NCI-H460 (cell line): ENCODE measurements at regions not wholly inside any gene's neighbourhood (a gene's known extent, or its start where the extent isn't known, plus 50 kb on each side); places are given as distances from the start of the nearest gene placed in this dataset.

Experiments used
- DNase-seq: peaks from one replicate; pipeline ENCODE4 v3.0.0-alpha.2; 2016; ENCODE audit warnings: low read depth; ENCODE audit errors: extremely low read depth

DNA sequence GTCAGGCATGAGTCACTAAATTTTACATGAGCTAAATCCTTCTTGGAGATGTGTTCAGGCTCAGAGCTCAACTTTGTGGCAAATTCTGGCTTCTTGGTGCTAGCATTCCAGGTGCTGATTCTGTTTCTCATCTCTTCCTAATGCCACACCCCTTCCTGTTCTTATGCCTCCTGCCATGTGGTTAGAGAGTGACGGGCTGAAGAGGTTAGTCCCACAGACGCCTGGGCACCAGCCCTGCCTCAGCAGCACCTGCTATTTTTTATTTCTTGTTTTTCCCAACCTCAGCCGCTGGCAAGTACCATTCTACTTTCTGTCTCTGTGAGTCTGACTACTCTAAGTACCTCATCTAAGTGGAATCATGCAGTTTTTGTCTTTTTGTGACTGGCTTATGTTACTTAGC, 329.5 kb downstream of the KCNRG start:
- no peak for DNase-seq

DNA sequence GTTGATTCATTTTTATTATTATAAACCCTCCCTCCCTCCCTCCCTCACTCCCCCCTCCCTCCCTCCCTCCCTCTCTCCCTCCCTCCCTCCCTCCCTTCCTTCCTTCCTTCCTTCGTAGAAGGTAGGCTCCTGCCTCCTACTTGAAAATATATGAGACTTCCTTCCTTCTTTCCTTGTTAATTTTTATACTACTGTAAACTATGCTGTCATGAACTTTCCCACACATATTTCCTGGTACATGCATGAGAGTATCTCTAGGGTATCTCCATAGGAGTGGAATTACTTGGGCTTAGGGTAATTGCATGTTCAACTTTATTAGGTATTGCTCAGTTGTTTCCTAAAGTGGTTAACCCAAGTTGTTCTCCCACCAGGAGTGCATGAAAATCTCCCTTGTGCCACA, 330.6 kb downstream of the KCNRG start:
- no peak for DNase-seq

DNA sequence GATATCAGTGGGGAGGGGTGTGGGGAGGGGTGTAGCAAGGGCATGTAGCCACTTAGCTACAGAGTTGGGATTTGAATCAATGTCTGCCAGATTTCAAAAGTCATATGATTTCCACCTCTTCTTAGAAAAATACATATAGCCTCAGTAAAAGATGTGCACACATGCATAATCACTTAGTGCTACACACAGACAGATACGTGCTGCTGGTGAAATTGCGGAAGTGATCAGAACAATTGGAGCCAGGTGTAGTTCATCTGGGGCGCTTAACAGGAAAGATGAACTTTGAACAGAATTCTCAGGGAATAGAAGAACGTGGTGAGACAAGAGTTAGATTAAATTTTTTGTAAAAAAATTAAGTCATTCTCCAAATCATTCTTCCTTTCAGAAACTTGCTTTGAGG, 333.1 kb downstream of the KCNRG start:
- DNase-seq, result no peak

DNA sequence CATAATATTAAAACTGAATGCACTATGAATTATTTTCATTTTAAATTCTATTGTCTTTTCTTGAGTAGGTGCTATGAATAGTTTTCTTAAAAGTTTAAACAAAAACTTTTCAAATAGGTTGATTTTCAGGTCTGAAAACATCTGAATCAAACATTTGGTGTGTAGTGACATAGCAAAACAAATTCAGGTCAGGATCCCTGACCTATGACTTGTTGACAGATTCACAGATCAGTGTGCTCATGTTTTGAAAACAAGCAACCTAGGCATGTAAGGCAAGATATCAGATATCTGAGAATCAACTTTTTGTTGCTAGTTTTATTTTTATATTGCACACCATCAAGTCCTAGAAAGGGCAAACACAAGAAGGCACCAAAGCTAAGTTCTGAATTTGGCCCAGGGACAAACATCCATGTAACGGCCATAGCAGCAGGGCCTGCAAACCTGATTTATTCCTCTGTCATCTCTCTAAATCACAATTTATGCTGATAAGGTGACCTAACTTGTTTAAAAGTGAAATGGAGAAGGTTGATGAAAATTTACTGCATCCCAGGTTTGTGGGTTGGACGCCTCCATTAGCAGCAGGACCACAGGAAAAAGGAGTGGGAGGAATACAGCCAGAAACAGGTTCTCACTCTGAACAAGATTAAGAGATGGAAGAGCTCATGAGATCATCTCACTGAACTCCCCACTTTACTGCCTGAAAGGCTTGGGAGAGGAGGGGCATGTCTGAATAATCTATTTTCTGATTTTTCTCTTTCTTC, 337.7 kb downstream of the KCNRG start:
- DNase-seq, result no peak

DNA sequence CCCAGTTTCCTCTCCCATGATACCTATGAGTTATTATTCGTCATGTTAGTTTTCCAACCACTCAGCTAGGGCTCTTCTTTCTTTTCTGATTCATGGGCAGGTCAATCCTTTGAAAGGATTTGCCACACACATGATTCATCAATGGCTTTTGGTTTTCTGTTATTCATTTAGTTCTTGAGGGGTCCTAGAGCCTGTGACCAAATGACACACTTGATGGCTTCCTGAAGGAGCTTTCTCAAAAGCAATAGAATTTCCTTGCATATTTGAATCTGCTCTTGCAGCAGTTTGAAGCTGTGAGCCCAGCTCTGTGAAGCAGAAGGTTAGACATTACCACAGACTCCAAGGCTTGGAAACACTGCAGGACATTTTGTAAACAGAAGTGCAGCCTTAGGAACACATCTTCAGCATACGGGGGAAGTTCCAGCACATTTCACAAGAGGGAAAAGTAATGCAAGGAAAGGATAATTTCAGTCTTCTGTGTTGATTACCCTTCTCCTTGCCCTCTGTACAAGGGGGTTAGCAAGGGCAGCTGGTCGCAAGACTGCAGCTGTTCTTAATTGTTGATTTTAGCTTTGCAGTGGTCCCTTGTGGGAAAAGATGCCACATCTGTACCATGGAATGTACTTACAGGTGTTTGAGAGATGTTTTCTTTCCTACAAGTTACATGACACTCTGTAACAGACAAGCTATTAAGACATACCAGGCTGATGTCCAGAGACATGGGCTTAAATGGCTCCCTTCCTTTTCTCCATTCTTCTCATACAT, 338.6 kb downstream of the KCNRG start:
- no peak for DNase-seq

DNA sequence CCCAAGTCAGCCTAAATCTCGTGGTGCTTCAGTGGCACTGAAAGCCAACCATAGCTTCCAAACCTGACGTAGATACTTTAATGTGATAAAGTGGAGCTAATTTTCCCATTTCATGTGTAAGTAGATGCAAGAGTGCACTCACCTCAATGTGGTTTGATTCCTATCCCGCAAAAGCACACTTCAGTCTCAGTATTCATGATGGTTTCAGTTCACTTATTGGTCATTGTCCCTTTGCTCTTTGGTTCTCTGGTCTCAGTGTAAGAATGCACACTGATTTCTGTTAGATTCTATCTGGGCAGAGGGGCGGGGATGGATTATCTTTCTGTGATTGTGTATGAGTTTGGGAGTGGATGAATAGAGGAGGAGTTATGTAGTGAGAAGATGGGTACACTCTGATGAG, 340.6 kb downstream of the KCNRG start:
- no peak for DNase-seq

DNA sequence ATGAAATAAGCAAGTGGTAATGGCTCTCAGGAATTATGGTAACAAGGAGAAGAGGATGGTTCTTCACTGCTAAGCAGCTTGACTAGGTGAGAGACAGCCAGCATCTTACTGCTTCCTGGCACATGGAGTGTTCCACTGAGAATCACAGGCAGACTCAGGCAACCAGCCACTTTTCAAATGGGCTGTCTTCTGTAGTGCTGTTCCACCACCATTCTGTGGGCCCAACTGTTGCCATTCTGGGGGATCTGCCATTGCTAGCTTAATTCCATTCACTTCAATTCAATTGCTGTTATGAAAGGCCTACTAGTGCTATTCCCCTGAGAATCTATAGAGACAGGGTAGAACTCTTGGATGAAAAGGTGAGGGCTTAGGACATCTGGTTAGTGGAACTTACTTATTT, 341.9 kb downstream of the KCNRG start:
- no peak for DNase-seq

DNA sequence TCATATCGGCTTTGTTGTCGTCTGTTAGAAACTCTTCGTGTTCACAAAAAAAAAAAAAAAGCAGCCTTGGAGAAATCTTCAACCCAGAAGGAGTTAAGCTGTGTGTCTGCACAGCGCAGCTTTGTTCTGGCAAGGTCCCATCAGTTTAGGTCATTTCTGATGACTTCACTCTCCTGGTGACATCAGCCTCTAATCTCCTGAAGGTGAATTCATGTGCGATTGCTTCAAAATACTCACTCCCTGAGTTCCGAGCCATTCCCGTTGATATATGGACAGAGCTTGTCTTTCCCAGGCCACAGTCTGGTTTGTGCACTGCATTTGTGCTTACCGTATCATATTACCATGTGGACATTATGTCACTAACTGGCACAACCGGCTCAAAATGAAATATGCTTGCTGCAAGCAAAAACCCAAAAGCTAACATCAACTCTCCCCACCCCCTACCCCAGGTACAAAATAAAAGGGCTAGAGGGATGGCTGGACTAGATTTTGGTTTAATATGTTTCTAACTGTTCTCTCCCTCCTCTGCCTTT, 342.4 kb downstream of the KCNRG start:
- no peak for DNase-seq

DNA sequence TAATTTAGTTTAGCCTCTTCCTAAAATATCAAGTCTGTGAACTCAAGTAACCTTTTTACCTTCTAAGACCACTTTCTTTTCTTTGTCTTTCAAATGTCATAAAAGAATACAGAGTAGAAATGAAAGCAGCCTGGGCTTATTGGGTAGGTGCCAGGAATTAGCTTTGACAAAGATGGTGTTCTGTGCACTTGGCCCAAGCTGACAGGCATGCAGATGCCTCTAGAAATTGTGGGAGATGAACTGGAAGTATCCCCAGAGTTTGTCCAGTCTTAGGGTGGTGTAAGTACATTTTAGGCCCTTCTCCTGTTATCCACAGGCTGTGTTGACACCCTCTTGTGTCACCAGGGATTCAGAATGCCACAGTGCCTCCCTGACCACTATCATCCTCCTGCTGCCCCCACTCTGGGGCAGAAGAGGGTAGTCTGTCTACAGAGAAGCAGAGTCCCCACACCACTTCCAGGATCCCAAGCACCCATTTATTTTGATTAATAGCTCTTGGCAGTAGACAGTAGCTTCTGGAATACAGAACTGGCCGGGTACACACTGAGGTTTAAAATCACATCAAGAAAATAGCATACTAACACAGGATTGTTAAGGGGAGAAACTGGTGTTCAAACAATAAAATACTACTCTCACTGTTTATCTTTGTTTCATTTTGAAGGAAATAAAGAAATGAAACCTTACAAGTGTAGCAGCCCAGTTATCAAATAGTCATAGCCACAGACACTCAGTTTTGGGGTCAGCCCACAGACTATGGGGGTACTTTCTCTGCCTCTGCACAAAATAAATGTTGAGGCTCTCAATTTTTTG, 343.2 kb downstream of the KCNRG start:
- no peak for DNase-seq

DNA sequence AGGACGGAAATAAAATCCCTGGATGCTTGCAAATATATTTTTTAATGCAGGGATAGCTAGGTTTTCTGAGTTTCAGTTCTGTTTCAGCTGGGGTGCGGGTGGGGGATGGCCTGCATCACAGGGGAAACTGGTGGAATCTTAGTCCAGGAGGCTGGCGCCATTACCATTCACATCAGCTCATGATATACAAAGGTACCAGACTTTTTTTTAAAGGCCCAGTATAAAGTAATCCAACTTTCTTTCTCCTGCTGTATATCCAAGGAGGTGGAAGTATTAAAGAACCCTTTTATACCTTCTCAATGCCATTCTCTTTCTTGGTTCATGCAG, 343.8 kb downstream of the KCNRG start:
- no peak for DNase-seq

DNA sequence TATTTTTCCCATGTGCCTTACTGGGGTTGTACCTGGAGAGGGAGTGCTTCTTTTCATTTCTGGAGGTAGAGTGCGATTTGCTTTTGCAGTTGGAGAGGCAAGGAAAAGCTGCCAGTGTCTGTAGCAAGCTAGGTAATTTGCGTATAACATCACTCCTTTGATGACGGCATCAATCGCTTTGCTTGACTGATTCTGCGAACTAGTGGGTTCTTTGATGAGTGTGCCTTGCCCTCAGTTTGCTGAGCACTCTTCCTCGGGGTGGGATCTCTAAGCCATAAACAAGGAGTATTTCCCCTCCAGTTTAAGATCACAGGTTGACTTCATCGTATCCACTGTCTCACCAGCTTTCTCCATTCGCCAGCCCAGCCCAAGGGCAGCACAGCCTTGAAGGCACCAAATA, 344.5 kb downstream of the KCNRG start:
- no peak for DNase-seq

DNA sequence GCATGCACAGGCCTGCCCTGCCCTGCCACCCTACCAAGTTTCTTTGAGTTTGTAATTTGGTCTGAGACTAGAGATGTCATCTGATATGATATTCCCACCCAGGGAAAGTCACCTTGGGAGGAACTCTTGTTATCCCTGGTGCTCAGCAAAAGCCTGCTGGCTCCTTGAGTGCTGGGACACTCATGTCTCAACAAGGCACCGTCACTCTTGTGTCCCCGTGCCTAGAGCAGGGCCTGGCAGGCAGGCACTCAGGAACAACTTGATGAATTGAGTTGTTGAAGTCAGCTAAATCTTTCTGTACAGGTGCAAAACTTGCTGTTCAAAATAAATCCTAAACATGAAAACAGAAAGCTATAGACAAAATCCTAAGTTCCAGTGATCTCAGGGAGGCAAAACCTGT, 345.4 kb downstream of the KCNRG start:
- no peak for DNase-seq

DNA sequence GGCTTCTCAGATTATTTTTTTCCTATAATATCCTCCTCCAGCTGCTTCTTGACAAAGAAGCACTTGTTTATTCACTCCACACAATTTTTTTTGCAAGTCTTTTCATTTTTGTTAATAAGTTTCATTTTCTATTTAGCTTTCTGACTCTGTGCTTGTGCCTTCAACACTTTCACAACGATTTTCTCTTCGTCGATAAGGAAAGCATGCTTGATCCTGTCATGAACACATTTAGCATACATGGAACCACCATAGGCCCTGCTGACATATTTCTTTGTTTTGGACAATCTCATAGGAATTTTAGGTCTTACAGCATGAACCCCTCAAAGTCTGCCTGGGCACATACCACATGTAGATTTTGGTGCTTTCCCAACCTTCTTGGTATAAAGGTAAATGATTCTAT, 346.0 kb downstream of the KCNRG start:
- DNase-seq, result no peak

DNA sequence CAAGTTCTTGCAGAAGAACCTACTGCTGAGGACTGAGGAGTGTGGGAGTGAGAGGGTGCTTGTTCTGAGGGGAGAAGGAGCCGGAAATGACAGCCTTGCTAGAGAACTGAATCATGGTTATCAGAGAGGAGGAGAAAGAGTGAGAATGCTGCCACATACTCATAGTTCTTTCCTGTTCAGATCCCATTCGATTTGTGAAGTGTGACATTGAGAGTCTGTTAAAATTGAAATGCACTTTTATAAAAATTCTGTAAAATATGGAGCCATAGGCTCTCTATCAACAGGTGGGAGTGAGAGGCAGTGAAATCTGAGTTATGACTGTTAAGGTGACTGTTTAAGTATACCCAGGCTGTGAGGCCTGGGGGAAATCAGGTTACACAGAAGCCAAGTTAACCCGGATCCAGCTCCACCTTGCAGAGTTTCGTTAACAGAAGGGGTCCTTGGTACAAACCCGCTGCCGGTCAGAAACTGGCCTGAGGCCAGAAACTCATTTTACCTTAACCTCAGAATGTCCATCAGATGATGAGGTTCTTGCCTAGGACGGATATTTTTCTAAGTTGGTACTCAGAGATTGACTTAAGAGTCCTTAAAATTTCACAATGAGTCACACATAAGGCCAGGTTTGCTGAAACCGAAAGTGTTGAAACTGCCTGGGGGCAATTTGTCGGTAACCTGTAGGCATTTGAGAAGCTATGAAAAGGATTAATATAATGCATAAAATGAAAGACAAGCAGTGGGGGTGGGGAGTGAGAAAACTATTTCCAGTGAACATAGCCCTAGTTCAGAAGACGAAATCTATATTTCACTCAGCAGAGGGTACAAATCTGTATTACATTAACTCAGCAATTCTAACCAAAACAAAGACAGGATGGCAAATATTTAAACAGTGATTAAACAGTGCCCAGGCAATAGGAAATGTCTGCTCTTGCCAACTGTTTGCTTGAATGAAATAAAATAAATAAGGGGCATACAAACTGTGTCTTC, 350.5 kb downstream of the KCNRG start:
- peak; percentile 23 for DNase-seq

DNA sequence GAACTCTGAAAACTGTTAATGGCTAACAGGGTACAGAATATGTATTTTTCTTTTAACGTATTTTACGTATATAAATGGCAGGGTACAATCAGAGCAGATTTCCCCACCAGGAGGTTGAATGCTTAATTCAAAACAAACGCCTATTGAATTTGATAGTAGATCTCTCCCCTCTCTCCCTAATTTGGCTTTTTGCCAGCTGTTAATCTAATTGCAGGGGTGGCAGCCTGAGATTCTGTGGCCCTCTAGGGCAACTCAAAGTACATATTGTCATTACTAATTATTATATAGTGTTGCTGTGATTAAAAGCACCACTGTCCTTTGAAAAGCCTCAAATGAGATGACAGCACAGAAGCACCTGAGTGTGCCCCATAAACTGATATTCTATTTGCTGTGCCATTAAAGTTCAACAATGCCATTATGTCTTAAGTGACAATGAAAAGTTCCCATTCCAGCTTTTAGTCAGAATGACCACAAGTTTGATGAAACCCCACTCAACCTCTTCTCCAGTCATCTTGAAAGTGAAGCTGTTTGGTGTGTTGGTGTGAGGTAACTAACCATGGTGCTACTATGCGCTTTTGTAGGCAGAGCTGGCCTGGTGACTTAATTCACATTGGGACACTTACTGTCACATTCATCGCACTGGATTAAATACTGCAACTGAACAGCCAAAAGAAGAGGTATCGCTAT, 351.4 kb downstream of the KCNRG start:
- no peak for DNase-seq

DNA sequence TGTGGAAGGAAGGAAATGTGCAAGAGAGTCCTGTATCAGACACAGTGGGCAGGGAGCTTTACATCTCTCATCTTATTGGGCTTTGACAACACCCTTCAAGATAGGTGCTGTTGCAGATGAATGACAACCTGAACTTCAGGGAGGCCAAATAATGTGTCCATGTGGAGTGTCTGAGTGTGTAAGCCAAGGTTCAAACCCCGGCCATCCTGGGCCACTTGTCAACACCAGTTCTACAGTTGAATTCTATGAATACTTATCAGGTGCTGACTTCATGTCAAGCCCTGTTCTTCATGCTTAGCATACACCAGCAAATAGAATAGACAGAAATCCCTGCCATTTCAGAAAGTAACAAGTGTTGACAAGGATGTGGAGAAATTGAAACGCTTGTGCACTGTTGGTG, 354.4 kb downstream of the KCNRG start:
- DNase-seq, result no peak

DNA sequence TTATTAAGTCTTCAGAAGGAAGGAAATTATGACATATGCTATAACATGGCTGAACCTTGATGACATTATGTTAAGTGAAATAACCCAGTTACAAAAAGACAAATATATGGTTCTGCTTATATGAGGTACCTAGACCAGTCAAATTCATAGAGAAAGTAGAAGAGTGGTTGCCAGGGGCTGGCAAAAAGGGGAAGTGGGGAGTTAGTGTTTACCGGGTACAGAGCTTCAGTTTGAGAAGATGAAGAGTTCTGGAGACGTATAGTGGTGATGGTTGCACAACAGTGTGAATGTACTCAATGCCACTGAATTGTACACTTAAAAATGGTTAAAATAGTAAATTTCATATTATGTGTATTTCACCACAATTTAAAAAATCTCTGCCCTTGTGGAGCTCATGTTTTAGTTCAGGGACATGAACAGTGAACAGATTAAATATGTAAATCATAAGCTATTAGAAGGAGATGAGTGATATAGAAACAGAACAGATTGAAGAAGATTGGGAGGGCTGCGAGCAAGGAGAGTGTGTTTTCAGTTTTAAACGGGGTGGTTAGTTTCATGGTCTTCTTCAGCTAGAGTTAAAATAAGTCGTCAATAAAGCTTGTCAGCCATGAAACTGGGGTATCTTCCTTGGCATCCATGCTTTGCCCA, 355.2 kb downstream of the KCNRG start:
- DNase-seq, result no peak

DNA sequence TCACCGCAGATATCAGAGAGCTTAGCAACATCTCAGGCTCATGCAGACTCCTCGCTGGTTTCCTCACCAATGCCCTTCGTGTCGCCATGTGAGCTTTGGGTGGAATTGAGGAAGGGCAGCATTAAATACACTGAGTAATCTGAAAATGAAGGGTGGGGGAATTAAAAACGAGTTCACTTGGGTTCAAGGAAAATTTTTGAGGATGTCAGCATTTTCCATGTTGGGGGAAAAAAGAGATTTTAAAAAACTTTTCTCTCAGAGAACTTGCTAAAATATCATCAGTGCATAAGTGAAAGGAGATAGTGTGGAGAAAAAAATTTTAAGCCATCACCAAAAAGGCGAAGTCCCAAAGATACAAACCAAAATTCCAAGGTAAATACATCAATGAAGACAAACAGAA, 359.3 kb downstream of the KCNRG start:
- no peak for DNase-seq

DNA sequence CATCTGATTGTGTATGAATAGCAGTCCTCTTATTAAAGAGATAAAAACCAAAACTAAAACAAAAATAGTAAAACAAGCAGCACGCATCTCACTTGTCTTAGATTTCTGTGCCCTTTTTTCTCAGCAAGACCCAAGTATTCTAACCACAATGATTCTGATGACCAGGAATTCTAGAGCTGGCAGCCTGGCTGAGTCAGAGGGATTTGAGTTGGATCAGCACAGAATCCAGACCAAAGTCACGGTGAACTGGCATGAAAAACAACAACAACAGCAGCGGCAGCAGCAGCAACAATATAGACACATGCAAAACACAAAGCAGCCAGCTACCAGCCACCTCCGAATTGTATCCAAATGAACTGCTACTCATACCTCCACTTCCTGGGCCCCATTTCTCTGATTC, 360.5 kb downstream of the KCNRG start:
- no peak for DNase-seq
